DMS114 treated with DMSO at 0.1 percent for 48 hours (cell line): ENCODE measurements at regions not wholly inside any gene's neighbourhood (a gene's known extent, or its start where the extent isn't known, plus 50 kb on each side); places are given as distances from the start of the nearest gene placed in this dataset.
"Not testable (repeated sequence)": the region's sequence is repeated elsewhere in the genome, so short reads cannot be mapped to it uniquely, and the experiment has no call there.

Source experiments
- DNase-seq: peaks from one replicate; lab custom pipeline; 2025; ENCODE audit not compliant: unreplicated experiment; lab: John Stamatoyannopoulos, UW

DNA sequence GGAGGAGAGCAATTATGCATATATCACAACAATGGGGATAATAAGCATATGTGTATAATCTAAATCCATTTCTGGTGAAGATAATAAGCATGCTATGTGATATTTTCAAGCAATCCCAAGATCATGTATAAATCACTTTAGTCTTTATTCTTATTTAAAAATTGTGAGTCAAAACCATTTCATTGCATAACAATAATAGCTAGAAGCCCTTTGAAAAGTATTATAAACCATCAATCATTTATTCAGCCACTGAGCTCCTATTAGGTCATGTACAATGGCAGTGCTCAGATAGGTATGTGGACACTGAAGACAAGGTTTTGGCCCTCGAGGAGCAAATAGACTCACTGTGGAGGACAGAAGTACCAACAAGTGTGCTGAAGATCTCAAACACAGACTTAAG lies 113.1 kb downstream of the CDCA7 start:
- DNase-seq = no peak

DNA sequence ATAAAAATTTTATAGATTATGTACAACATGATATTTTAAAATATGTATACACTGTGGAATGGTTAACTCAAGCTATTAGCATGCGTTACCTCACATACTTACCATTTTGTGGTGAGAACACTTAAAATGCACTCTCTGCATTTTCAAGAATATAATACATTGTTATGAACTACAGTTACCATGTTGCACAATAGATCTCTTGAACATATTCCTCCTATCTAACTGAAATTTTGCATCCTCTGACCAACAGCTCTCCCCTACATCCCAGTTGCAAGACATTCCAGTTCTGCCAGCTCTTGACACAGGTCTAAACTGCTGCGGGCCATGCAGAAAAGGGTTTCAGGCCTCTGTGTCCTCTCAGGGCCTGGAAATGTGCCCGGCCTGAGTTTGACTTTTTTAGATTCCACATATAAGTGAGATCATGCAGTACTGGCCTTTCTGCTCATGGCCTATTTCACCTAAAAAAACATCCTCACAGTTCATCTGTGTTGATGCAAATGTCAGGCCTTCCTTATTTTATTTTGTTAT lies 113.7 kb downstream of the CDCA7 start:
- no peak for DNase-seq

GRCh38 chr2:173472112-173472511 lies 117.4 kb downstream of the CDCA7 start:
- no peak for DNase-seq

GRCh38 chr2:173483137-173483536 lies 128.5 kb downstream of the CDCA7 start:
- DNase-seq = no peak

DNA sequence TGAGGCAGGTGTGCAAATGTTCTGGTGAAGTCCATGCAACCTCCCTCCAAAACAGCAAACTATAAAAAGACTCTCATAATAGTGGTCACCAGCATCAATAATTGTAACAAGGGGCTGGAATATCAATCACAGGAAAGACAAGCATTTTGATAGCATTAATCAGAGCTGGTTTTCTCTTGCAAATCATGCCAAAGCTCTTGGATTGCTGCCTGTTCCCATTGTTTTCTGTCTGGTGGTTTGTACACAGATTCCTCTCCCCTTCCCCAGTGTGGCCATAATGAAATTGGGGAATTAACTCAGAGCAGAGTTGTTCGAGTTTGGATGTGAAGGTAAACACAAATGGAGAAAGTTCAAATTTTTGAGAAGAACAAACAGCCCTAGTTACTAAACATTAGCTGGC lies 134.2 kb downstream of the CDCA7 start:
- no peak for DNase-seq

DNA sequence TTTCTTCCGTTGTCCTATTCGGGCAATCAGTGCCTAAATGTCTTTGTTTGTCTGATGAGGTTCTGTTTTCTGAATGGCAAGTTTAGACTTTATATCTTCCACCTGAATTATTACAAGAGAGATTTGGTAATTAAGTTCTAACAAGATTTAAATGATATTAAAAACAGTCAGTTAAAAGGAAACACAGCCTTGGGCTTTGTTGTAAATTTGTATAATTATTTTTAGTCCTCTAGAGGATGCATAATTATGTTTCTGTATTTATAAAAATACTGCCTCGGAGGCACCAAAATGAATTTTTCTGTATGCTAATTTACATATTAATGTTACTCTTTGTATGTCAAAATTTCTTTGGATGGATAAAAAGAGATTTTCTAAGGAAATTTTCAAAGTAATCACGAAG lies 136.7 kb downstream of the CDCA7 start:
- no peak for DNase-seq

DNA sequence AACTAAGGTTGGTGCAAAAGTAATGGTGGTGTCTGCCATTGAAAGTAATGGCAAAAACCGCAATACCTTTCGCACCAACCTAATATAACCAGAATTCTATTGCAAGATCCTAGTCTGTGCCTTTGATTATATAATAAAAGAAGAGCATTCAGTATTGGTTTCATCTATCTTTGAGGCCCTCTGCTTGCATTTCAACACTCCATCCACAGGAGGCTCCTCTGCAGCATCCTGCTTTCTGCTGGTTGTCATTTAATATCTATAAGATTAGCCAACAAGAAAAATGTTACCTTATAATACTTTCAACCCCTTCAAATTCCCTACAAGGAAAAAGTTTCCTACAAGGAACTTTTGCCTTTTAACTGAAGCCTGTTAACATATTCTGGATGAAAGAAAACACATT lies 139.2 kb downstream of the CDCA7 start:
- no peak for DNase-seq

GRCh38 chr2:173496746-173497145 lies 142.1 kb downstream of the CDCA7 start:
- no peak for DNase-seq

GRCh38 chr2:173500953-173501352 lies 146.3 kb downstream of the CDCA7 start:
- no peak for DNase-seq

DNA sequence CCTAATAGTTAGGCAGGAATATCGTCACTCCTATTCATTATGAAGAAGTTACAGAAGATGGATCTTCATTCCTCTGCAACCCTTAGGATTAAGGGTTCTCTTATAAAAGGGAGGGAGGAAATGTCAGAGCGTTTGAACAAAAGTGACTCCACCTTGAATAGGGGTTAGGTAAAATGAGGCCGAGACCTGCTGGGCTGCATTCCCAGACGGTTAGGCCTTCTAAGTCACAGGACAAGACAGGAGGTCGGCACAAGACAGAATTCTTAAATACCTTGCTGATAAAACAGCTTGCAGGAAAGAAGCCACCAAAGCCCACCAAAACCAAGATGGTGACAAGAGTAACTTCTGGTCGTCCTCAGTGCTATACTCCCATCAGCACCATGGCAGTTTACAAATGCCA lies 147.6 kb downstream of the CDCA7 start:
- DNase-seq = no peak

DNA sequence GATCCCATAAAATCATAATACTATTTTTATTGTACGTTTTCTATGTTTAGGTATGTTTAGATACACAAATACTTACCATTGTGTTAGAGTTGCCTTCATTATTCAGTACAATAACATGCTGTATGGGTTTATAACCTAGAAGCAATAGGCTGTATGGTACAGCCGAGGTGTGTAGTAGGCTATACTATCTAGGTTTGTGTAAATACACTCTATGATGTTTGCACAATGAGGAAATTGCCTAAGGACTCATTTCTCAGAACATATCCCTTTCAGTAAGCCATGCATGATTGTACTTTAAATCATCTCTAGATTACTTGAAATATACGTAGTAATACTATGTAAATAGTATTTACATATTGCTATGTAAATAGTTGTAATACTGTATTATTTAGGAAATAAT lies 156.7 kb downstream of the CDCA7 start:
- DNase-seq = no peak

GRCh38 chr2:173511942-173512341 lies 157.3 kb downstream of the CDCA7 start:
- DNase-seq = no peak

DNA sequence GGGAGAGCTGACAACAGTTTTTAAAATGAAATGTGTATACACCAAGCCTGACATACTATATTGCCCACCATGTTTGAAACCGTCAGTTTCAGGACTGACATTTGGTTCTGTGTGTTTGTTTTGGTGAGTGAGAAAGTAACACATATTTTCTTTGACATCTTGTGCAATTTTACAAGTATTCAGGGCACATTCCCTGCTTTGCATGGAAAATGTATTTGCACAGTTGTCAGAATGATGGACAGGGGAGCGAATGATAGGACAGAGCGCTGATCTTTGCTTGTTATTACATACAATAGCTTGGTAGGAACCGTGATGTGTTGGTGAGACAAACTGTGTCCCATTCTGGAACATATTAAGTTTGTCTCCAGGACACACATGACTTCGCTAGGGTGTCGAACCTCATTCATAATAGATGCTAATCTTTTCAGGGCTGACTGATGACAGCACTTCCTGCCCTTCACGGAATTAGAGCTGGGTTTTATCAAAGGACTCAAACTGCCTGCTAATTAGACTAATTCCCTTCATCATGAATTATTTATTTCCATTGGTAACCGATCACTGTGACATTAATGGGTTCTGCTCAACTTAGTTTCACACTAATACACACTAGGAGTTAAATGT lies 158.5 kb downstream of the CDCA7 start:
- DNase-seq = no peak

DNA sequence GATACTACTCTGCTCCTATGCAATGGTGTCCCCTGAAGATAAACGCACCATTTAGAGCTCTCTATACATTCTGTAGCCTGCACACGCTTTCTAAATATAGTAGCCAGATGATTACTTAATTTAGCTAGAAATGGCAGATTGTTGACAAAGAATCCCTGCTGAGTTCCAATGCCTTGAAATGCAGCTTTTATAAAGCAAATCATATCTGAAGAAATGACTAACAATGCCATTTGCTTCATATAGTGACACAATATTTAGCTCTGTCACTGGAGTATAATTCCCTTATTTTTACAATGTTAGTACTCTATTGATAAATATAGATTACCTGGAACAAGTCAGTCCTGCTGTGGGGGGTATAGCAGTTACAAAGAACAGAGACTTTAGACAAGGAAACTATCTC lies 166.2 kb downstream of the CDCA7 start:
- no peak for DNase-seq

DNA sequence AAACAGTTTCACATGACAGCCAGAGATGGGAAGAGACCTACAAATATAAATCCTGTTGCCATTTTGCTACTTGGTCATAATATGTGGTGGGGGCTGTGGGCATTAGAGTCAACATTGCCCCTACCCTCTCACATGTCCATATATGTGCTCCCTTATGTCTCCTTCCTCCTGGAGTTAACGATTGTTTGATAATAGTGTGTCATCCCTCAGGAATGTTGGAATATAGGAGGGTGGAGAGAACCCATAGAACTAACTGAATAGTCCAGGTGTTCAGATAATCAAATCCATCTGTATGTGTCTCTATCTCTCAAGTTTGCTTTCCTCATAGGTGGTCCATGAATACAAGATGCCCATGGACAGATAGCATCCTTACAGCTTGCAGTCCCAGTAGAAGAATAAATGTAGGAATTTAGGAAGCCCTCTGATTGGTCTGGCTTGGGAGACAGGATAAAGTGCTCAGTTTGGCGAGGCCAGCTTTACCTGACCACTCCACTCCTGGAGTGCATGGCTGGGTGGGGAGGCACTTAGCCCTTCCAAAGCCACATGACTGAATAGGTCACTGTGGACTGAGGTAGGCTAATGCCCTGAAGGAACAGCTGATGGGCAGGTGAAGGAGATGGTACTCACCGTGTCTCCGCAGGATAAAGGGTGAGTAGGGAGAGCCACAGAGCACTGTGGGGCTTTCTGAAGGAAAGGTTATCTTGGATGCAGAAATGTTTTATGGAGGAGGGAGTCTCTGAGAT lies 166.9 kb downstream of the CDCA7 start:
- no peak for DNase-seq

DNA sequence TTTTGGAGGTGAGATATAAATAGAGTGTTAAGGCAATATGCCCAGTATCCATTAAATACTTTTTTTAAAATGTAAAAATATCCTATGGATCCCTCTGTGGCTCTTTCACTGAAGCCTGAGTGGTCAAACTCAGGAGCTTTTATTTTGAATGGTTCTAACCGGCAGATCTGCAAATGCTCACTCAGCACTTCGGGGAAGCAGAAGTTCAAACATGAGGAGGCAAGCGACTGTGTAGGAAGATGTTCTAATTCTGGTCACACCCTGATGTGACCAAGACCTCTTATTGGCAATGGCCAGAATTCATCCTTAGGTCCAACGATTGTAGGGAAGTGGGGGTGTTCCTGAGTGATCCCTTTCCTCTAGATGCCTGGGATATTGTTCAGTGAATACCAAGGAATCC lies 168.8 kb downstream of the CDCA7 start:
- DNase-seq = no peak

- no peak for DNase-seq
Measured at GRCh38 chr2:173524256-173524955, 169.7 kb downstream of the CDCA7 start.

DNA sequence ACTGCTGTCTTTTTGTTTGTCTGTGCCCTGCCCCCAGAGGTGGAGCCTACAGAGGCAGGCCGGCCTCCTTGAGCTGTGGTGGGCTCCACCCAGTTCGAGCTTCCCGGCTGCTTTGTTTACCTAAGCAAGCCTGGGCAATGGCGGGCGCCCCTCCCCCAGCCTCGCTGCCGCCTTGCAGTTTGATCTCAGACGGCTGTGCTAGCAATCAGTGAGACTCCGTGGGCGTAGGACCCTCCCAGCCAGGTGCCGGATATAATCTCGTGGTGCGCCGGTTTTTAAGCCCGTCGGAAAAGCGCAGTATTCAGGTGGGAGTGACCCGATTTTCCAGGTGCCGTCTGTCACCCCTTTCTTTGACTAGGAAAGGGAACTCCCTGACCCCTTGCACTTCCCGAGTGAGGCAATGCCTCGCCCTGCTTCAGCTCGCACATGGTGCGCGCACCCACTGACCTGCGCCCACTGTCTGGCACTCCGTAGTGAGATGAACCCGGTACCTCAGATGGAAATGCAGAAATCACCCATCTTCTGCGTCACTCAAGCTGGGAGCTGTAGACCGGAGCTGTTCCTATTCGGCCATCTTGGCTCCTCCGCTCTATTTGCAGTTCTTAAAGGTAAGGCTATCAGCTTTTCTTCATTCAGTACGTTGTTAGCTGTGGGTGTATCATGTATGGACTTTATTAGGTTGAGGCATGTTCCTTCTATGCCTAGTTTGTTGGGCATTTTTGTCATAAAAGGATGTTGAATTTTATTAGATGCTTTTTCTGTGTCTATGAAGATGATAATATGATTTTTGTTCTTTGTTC lies 178.3 kb downstream of the CDCA7 start:
- DNase-seq = not testable (repeated sequence)

DNA sequence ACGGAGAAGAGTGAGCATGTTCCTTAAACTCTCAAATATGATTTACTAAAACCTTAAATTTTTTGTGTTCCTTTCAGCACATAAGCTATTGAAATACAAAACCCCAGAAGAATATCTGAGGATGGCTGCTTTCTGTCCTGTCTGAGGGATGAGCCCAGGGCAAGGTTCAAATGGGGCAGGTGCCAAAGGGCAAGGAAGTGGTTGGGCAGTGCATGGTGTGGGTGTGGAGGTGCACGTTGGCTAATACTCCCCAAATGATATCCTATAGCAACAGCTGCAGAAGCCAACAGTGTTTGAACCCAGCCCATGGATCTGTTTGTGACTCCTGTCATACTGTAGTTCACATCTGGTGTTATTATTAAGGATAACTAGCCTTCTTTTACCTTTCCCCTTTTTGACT lies 183.0 kb downstream of the CDCA7 start:
- DNase-seq = no peak

- no peak for DNase-seq
Measured at GRCh38 chr2:173539615-173540014, 184.9 kb downstream of the CDCA7 start.

DNA sequence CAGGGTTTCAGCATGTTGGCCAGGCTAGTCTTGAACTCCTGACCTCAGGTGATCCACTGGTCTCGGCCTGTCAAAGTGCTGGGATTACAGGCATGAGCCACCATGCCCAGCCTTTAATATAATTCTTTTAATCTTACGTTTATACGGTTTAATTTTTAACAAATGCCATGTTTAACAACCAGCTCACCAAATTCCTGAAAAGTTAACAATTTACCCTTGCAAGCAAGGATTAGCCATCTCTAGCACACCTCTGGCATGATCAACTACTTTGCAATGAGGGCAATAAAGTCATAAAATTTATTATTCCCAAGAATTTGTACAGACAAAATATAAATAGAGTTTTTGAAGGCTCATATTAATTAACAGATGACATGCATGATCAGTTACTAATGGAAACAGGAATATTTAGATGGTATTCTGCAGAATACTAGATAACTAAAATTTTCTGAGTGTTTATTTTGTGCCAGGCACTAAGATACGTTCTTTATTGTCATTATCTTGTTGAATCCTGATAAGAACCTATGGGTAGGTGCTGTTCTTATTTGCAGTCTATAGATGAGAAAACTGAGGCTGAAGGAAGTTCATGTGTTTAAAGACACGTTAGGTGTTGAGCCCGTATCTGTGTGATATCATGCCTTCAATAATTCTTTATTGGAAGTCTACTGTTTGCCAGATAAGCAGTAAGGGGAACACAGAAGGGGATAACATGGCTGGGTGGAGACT lies 190.1 kb downstream of the CDCA7 start:
- no peak for DNase-seq
